Pons (tissue), 1 donor: ENCODE measurements at regions not wholly inside any gene's neighbourhood (a gene's known extent, or its start where the extent isn't known, plus 50 kb on each side); places are given as distances from the start of the nearest gene placed in this dataset.

Experiments
- DNase-seq: peaks from one replicate; pipeline ENCODE4 v3.0.0-alpha.2; 2016; ENCODE audit warnings: low spot score

- no peak for DNase-seq
These were observed 1513.0 kb downstream of the TBC1D22A start for GRCh38 chr22:48275412-48275811.

GRCh38 chr22:48270731-48271130, 1508.3 kb downstream of the TBC1D22A start:
- DNase-seq = no peak

GRCh38 chr22:48268771-48269552, 1506.5 kb downstream of the TBC1D22A start:
- no peak for DNase-seq

- DNase-seq = no peak
These were observed 1505.8 kb downstream of the TBC1D22A start for GRCh38 chr22:48268293-48268692.

GRCh38 chr22:48267681-48268080, 1505.2 kb downstream of the TBC1D22A start:
- DNase-seq = no peak

GRCh38 chr22:48265000-48265625, 1502.7 kb downstream of the TBC1D22A start:
- DNase-seq = no peak

GRCh38 chr22:48264586-48264985, 1502.1 kb downstream of the TBC1D22A start:
- DNase-seq = no peak

- no peak for DNase-seq
These were observed 1501.4 kb downstream of the TBC1D22A start for GRCh38 chr22:48263791-48264351.

- DNase-seq = no peak
These were observed 1500.9 kb downstream of the TBC1D22A start for GRCh38 chr22:48263431-48263765.

GRCh38 chr22:48262596-48263430, 1500.4 kb downstream of the TBC1D22A start:
- no peak for DNase-seq

GRCh38 chr22:48261706-48262105, 1499.3 kb downstream of the TBC1D22A start:
- no peak for DNase-seq

- no peak for DNase-seq
These were observed 1498.7 kb downstream of the TBC1D22A start for GRCh38 chr22:48261048-48261621.

GRCh38 chr22:48259991-48260670, 1497.7 kb downstream of the TBC1D22A start:
- DNase-seq = no peak

- no peak for DNase-seq
These were observed 1496.4 kb downstream of the TBC1D22A start for GRCh38 chr22:48258811-48259210.

GRCh38 chr22:48258064-48258701, 1495.7 kb downstream of the TBC1D22A start:
- DNase-seq = no peak

- no peak for DNase-seq
These were observed 1495.2 kb downstream of the TBC1D22A start for GRCh38 chr22:48257685-48258055.

- no peak for DNase-seq
These were observed 1494.6 kb downstream of the TBC1D22A start for GRCh38 chr22:48256776-48257684.

- no peak for DNase-seq
These were observed 1493.7 kb downstream of the TBC1D22A start for GRCh38 chr22:48256041-48256739.

- no peak for DNase-seq
These were observed 1491.9 kb downstream of the TBC1D22A start for GRCh38 chr22:48254311-48254873.
